ENCODE measurements at regions not wholly inside any gene's neighbourhood (a gene's known extent, or its start where the extent isn't known, plus 50 kb on each side); places are given as distances from the start of the nearest gene placed in this dataset.
A peak's percentile ranks its signal among the peaks of the same experiment; 100 is the strongest.
"Not testable (repeated sequence)": the region's sequence is repeated elsewhere in the genome, so short reads cannot be mapped to it uniquely, and the experiment has no call there.

DNA sequence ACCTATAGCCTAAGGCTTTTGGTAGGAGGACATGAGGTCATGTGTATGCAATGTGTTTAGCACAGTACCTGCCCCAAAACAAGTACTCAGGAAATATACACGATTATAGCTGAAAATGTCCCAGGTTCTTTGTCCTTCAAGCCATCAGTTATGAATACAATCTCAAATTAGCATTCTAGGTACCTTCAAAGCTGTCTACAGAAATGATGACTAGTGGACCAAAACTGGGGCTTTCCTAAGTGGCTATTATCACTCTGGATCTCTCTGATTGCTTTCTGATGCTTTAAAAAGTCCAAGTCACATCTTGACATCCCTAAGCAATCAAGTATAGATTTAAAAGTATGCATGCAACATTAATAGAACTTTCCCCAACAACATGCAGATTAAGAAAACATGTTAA is 93.0 kb upstream of the SLIT3 start:
- H3K9me3 ChIP-seq (replicated peaks in 1 of 11): peaks cover 0 to 16% (median 10%) of the 10 kb centered on the region in 11 experiments; a peak in 14 of 22 replicates
- H3K4me1 ChIP-seq: no peaks in the 10 kb centered on the region
- no peaks in the 10 kb centered on the region for H3K27me3 ChIP-seq
- no peaks in the 10 kb centered on the region for H3K36me3 ChIP-seq
- no peak overlapping the region for H3K9ac ChIP-seq
- no peak overlapping the region for H3K27ac ChIP-seq
- no peak for TF ChIP-seq Cebpa-rat (IDR thresholded peaks at IDR 0.05)
- no peaks in the 10 kb centered on the region for H4K20me1 ChIP-seq
- H3K4me2 ChIP-seq: no peak overlapping the region
- H3K4me3 ChIP-seq: no peak overlapping the region

DNA sequence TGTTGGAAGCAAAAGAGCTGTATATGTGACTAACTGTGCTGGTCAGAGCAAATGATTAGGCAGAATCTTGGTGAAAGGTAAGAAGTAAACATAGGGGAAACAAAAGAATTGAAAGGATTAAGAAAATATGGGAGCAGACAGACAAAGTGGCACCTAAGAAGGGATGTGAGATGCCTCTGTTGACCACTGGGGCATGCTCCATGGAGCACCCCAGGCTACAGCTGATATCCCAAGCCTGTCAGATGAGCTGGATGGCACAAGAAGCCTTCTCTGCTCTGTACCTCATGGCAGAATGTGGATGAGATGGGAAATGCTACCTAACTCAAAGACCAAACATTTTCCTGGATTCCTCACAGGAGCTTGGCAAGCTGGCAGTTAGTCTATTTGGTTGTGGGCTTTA is 89.3 kb upstream of the SLIT3 start:
- H3K9me3 ChIP-seq (replicated peaks in 1 of 11): no peaks in the 10 kb centered on the region
- TF ChIP-seq Cebpa-rat (IDR thresholded peaks at IDR 0.05): no peak
- H3K9ac ChIP-seq: no peak overlapping the region
- no peak overlapping the region for H3K4me3 ChIP-seq
- no peak overlapping the region for H3K4me2 ChIP-seq
- H3K27me3 ChIP-seq: no peaks in the 10 kb centered on the region
- no peaks in the 10 kb centered on the region for H3K36me3 ChIP-seq
- no peak overlapping the region for H3K27ac ChIP-seq
- no peaks in the 10 kb centered on the region for H3K4me1 ChIP-seq
- no peaks in the 10 kb centered on the region for H4K20me1 ChIP-seq

DNA sequence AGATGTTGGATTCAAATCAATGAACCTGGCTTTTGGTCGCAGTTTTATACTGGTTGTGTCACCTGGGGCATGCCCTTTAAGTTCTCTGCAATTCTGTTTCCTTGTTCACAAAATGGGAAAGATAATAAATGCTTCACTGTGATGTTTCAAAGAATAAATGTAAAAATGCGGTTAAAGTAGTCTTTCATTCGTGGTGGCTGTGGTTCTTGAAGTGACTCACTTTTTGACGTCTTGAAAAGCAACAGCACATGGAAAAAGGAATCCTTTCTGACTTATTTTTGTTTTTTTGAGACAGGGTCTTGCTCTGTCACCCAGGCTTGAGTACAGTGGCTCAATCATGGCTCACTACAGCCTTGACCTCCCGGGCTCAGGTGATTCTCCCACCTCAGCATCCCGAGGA is 88.4 kb upstream of the SLIT3 start:
- TF ChIP-seq Cebpa-rat (IDR thresholded peaks at IDR 0.05): no peak
- no peak overlapping the region for H3K4me2 ChIP-seq
- no peaks in the 10 kb centered on the region for H3K27me3 ChIP-seq
- H3K36me3 ChIP-seq: no peaks in the 10 kb centered on the region
- no peaks in the 10 kb centered on the region for H4K20me1 ChIP-seq
- no peaks in the 10 kb centered on the region for H3K4me1 ChIP-seq
- no peak overlapping the region for H3K4me3 ChIP-seq
- H3K9me3 ChIP-seq (replicated peaks in 1 of 11): no peaks in the 10 kb centered on the region
- H3K9ac ChIP-seq: no peak overlapping the region
- no peak overlapping the region for H3K27ac ChIP-seq

DNA sequence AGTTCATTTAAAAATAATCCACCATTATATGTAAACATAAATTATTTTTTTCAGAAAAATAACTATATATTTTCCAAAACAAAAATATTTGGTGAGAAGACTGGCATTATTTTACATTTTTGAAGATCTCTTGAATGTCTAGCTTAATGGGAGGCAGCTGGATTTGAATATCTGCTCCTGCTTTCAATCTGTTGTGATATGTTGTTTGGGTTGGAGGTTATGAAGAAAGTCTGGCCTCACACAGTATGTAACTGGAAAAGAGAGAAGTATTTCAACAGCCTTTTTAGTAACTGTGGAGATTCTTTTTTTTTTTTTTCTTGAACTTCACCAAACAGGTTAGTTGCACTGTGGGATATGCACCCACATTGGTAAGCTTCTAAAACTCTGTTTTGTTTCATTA is 84.7 kb upstream of the SLIT3 start:
- H3K4me3 ChIP-seq: no peak overlapping the region
- no peaks in the 10 kb centered on the region for H3K27me3 ChIP-seq
- no peaks in the 10 kb centered on the region; a peak in 1 of 22 replicates for H3K9me3 ChIP-seq (replicated peaks in 1 of 11)
- no peak overlapping the region for H3K9ac ChIP-seq
- no peak overlapping the region for H3K27ac ChIP-seq
- no peak for TF ChIP-seq Cebpa-rat (IDR thresholded peaks at IDR 0.05)
- H3K4me2 ChIP-seq: no peak overlapping the region
- no peaks in the 10 kb centered on the region for H3K4me1 ChIP-seq
- H4K20me1 ChIP-seq: no peaks in the 10 kb centered on the region
- H3K36me3 ChIP-seq: no peaks in the 10 kb centered on the region

DNA sequence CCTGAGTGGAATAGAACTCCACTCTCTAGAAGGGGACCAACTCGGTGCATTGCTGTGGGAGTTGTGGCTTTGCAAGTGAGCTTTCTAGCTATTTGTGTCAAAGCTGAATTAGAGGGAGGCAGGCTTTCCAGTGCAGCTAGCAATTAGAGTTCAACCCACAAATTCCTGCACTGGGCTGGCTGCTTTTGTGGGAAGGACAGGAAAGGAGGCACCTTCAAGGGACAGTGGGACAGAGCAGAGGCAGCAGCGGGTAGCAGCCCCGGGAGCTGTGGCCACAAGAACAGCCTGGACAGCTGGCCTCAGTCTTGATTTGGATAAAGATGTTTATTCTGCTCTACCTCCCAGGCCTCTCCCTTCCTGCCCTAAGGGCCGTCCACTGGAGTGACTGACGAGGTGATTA is 83.7 kb upstream of the SLIT3 start:
- Histone ChIP-seq H3K36me3 (no peaks in the 10 kb centered on the region), H3K27me3 (no peaks in the 10 kb centered on the region), H3K27ac (no peak overlapping the region), H3K4me1 (no peaks in the 10 kb centered on the region), H3K4me2 (no peak overlapping the region), H4K20me1 (no peaks in the 10 kb centered on the region), H3K4me3 (no peak overlapping the region), H3K9me3 (replicated peaks in 1 of 11) (peaks cover 0 to 5% (median 2%) of the 10 kb centered on the region in 11 experiments; a peak in 5 of 22 replicates), H3K9ac (no peak overlapping the region)
- no peak for TF ChIP-seq Cebpa-rat (IDR thresholded peaks at IDR 0.05)

DNA sequence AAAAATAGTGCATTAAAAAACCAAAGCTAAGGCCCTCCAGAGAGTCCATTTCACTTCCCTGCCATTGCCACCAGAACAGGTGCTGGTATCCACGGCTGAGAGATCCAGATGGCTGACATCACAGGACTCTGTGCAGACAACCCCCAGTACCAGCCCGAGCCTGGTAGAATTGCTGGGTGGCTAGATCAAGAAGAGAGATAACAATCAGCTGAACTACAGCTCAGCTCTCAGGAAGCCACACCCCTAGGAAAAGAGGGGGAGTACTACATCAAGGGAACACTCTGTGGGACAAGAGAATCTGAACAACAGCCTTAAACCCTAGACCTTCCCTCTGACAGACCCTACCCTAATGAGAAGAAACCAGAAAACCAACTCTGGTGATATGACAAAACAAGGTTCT is 73.8 kb upstream of the SLIT3 start:
- H3K4me3 ChIP-seq: no peak overlapping the region
- H3K27me3 ChIP-seq: no peaks in the 10 kb centered on the region
- H3K27ac ChIP-seq: no peak overlapping the region
- no peak overlapping the region for H3K4me2 ChIP-seq
- H3K9me3 ChIP-seq (replicated peaks in 1 of 11): peaks cover 0 to 22% (median 11%) of the 10 kb centered on the region in 11 experiments; a peak in 13 of 22 replicates
- H3K36me3 ChIP-seq: no peaks in the 10 kb centered on the region
- H3K9ac ChIP-seq: no peak overlapping the region
- no peak for TF ChIP-seq Cebpa-rat (IDR thresholded peaks at IDR 0.05)
- no peaks in the 10 kb centered on the region for H3K4me1 ChIP-seq
- H4K20me1 ChIP-seq: no peaks in the 10 kb centered on the region

DNA sequence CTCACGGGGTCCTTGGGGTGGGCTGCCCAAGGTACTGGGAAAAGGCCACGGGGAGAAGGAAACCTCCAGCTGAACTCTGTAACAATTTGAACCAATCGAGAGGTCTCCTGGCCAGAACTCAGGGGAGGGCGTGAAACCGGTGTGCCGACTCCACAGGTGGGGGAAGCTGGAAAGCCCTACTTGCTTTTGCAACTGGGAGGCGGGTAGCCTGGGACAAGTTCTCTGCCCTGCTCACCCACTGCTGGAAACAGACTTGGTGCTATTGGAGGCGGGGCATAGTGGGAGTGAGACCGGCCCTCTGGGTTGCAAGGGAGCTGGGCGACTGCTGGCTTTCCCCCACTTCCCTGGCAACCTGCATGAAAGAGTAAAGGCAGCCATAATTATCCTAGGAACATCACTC is 73.2 kb upstream of the SLIT3 start:
- Histone ChIP-seq H3K27ac (no peak overlapping the region), H3K36me3 (no peaks in the 10 kb centered on the region), H4K20me1 (no peaks in the 10 kb centered on the region), H3K27me3 (no peaks in the 10 kb centered on the region), H3K4me2 (no peak overlapping the region), H3K4me1 (no peaks in the 10 kb centered on the region), H3K9me3 (replicated peaks in 1 of 11) (peaks cover 0 to 28% (median 8%) of the 10 kb centered on the region in 11 experiments; a peak in 11 of 22 replicates), H3K4me3 (no peak overlapping the region), H3K9ac (no peak overlapping the region)
- no peak for TF ChIP-seq Cebpa-rat (IDR thresholded peaks at IDR 0.05)

DNA sequence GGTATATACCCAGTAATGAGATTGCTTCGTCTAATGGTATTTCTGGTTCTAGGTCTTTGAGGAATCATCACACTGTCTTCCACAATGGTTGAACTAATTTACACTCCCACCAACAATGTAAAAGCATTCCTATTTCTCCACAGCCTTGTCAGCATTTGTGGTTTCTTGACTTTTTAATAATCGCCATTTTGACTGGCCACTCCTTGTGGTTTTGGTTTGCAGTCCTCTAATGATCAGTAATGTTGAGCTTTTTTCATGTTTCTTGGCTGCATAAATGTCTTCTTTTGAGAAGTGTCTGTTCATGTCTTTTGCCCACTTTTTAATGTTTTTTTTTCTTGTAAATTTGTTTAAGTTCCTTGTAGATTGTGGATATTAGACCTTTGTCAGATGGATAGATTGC is 70.9 kb upstream of the SLIT3 start:
- H3K9me3 ChIP-seq (replicated peaks in 1 of 11): peaks cover 0 to 29% (median 8%) of the 10 kb centered on the region in 11 experiments; a peak in 11 of 22 replicates
- H3K4me3 ChIP-seq, H3K27me3 ChIP-seq, H3K27ac ChIP-seq, H3K4me1 ChIP-seq, H4K20me1 ChIP-seq, H3K4me2 ChIP-seq, H3K9ac ChIP-seq, H3K36me3 ChIP-seq: not testable (repeated sequence)

DNA sequence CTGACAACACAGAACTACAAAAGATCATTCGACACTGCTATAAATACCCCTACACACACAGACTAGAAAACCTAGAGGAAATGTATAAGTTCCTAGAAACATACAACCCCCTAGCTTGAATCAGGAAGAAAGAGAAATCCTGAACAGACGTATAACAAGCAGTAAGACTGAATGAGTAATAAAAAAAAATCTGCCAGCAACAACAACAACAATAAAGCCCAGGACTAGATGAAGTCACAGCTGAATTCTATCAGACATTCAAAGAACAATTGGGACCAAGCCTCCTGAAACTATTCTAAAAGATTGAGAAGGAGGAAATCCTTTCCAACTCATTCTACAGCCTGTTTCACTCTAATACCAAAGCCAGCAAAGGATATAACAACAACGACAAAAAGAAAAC is 68.2 kb upstream of the SLIT3 start:
- H3K36me3 ChIP-seq: no peaks in the 10 kb centered on the region
- H3K4me2 ChIP-seq: no peak overlapping the region
- H3K4me1 ChIP-seq: peaks cover 0 to 10% (median 4%) of the 10 kb centered on the region in 10 experiments; a peak in 7 of 20 replicates
- H3K9ac ChIP-seq: no peak overlapping the region
- H4K20me1 ChIP-seq: no peaks in the 10 kb centered on the region
- peaks cover 0 to 29% (median 8%) of the 10 kb centered on the region in 11 experiments; a peak in 11 of 22 replicates for H3K9me3 ChIP-seq (replicated peaks in 1 of 11)
- no peak overlapping the region for H3K27ac ChIP-seq
- H3K27me3 ChIP-seq: no peaks in the 10 kb centered on the region
- no peak for TF ChIP-seq Cebpa-rat (IDR thresholded peaks at IDR 0.05)
- no peak overlapping the region for H3K4me3 ChIP-seq

DNA sequence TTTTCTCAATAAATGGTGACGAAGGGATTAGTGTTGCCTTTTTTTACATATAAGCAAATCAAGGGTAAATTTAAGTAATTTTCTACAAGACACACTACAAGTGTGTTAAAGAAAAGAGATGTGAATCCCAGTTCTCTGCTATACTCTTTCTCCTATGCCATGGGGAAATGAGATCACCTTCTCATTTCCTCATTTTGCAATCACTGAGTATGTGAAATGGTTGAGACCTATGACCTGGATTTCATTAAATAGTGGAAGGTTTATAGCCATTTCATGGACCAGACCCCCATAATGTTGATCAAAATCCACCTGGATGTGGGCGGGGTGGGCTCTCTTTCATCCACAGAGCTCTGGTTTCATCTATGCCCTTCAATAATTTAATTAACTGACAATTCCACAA is 66.9 kb upstream of the SLIT3 start:
- H3K4me3 ChIP-seq: no peak overlapping the region

More for the DNA sequence above, 66.9 kb upstream of the SLIT3 start:
- H3K27ac ChIP-seq: no peak overlapping the region
- H3K9ac ChIP-seq: no peak overlapping the region
- no peak for TF ChIP-seq Cebpa-rat (IDR thresholded peaks at IDR 0.05)
- peak overlapping the region in 4 of 11 experiments; percentile 7 to 30 (median 20); a peak in 4 of 22 replicates for H3K4me2 ChIP-seq
- H3K27me3 ChIP-seq: no peaks in the 10 kb centered on the region
- H3K36me3 ChIP-seq: no peaks in the 10 kb centered on the region
- H3K9me3 ChIP-seq (replicated peaks in 1 of 11): peaks cover 0 to 29% (median 8%) of the 10 kb centered on the region in 11 experiments; a peak in 11 of 22 replicates
- peaks cover 0 to 10% (median 4%) of the 10 kb centered on the region in 10 experiments; a peak in 7 of 20 replicates for H3K4me1 ChIP-seq
- H4K20me1 ChIP-seq: no peaks in the 10 kb centered on the region

Measured in BLaER1 treated with 17β-estradiol and CSF1 and Interleukin-3, amounts not matched to agents 10 nM and 100 nM (cell line).